Gastroesophageal sphincter (tissue), 3 donors: ENCODE measurements at regions not wholly inside any gene's neighbourhood (a gene's known extent, or its start where the extent isn't known, plus 50 kb on each side); places are given as distances from the start of the nearest gene placed in this dataset.

ENCODE experiments used
- POLR2A ChIP-seq, 2 donors: fragments of 450-650 bp; IDR thresholded peaks; one replicate each; pipeline ENCODE4 v1.6.1; 2017; ENCODE audit warnings: antibody characterized with exemption in 2 of 2, mild to moderate bottlenecking in 2 of 2, moderate library complexity in 1 of 2
- POLR2AphosphoS5 ChIP-seq: sonication (generic); formaldehyde crosslinking; IDR thresholded peaks from one replicate; pipeline ENCODE4 v1.6.1; 2017; ENCODE audit warnings: antibody characterized with exemption
- TF ChIP-seq, protein P1 (sequence below), 4 experiments: fragments of 200-600 bp in 2 of 4; fragments of 450-650 bp in 2 of 4; sonication (generic) in 1 of 4; IDR thresholded peaks; one replicate each; pipeline ENCODE4 v1.5.1; 2017 to 2019; ENCODE audit warnings: antibody characterized with exemption in 4 of 4, mild to moderate bottlenecking in 2 of 4, moderate library complexity in 2 of 4

DNA sequence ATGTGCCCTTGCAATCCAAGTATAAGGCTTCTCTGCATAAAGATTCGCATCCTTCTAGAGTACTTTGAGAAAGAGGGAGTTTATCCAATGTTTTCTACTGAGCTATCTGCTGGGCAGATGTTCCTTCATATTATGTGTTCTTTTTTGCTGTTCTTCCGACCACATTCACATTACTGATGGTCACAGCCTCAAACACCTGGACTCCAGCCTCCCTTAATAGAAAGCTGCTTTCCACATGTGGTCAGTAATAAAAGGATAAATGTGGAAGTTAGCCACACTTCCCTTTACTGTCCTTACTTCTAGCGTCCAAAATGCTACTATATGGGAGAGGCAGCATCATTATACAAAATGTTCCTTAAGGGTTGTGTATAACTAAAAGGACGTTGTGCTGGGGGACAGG lies 116.9 kb downstream of the CD47 start:
- TF ChIP-seq, protein P1, sequence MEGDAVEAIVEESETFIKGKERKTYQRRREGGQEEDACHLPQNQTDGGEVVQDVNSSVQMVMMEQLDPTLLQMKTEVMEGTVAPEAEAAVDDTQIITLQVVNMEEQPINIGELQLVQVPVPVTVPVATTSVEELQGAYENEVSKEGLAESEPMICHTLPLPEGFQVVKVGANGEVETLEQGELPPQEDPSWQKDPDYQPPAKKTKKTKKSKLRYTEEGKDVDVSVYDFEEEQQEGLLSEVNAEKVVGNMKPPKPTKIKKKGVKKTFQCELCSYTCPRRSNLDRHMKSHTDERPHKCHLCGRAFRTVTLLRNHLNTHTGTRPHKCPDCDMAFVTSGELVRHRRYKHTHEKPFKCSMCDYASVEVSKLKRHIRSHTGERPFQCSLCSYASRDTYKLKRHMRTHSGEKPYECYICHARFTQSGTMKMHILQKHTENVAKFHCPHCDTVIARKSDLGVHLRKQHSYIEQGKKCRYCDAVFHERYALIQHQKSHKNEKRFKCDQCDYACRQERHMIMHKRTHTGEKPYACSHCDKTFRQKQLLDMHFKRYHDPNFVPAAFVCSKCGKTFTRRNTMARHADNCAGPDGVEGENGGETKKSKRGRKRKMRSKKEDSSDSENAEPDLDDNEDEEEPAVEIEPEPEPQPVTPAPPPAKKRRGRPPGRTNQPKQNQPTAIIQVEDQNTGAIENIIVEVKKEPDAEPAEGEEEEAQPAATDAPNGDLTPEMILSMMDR (IDR thresholded peaks at IDR 0.05): no peak
- TF ChIP-seq POLR2AphosphoS5 (no peak), POLR2A (IDR thresholded peaks at IDR 0.05) (no peak)
